ENCODE measurements at regions not wholly inside any gene's neighbourhood (a gene's known extent, or its start where the extent isn't known, plus 50 kb on each side); places are given as distances from the start of the nearest gene placed in this dataset.
"Not testable (repeated sequence)": the region's sequence is repeated elsewhere in the genome, so short reads cannot be mapped to it uniquely, and the experiment has no call there.

GRCh38 chr16:29355339-29356059, 51.0 kb downstream of the NPIPB11 start:
- not testable (repeated sequence) for DNase-seq

- not testable (repeated sequence) for DNase-seq
Measured at GRCh38 chr16:29354449-29354848, 52.1 kb downstream of the NPIPB11 start.

GRCh38 chr16:29352617-29352999, 53.9 kb downstream of the NPIPB11 start:
- DNase-seq = not testable (repeated sequence)

- DNase-seq = not testable (repeated sequence)
Measured at GRCh38 chr16:29351970-29352616, 54.4 kb downstream of the NPIPB11 start.

GRCh38 chr16:29351271-29351969, 55.1 kb downstream of the NPIPB11 start:
- DNase-seq = not testable (repeated sequence)

- DNase-seq = not testable (repeated sequence)
Measured at GRCh38 chr16:29349966-29350365, 56.5 kb downstream of the NPIPB11 start.

- not testable (repeated sequence) for DNase-seq
Measured at GRCh38 chr16:29348748-29349147, 57.8 kb downstream of the NPIPB11 start.

GRCh38 chr16:29348123-29348690, 58.3 kb downstream of the NPIPB11 start:
- not testable (repeated sequence) for DNase-seq

GRCh38 chr16:29346796-29347580, 59.5 kb downstream of the NPIPB11 start:
- DNase-seq = not testable (repeated sequence)

- DNase-seq = not testable (repeated sequence)
Measured at GRCh38 chr16:29346203-29346602, 60.3 kb downstream of the NPIPB11 start.

GRCh38 chr16:29342937-29343336, 63.6 kb downstream of the NPIPB11 start:
- not testable (repeated sequence) for DNase-seq

GRCh38 chr16:29340779-29341438, 65.6 kb downstream of the NPIPB11 start:
- not testable (repeated sequence) for DNase-seq

GRCh38 chr16:29340235-29340634, 66.3 kb downstream of the NPIPB11 start:
- not testable (repeated sequence) for DNase-seq

- not testable (repeated sequence) for DNase-seq
Measured at GRCh38 chr16:29338821-29339700, 67.5 kb downstream of the NPIPB11 start.

- DNase-seq = not testable (repeated sequence)
Measured at GRCh38 chr16:29337385-29337901, 69.1 kb downstream of the NPIPB11 start.

GRCh38 chr16:29335549-29335846, 71.0 kb downstream of the NPIPB11 start:
- DNase-seq = not testable (repeated sequence)

- not testable (repeated sequence) for DNase-seq
Measured at GRCh38 chr16:29334776-29335548, 71.5 kb downstream of the NPIPB11 start.

- DNase-seq = not testable (repeated sequence)
Measured at GRCh38 chr16:29333492-29334097, 72.9 kb downstream of the NPIPB11 start.

GRCh38 chr16:29330623-29331022, 75.9 kb downstream of the NPIPB11 start:
- DNase-seq = not testable (repeated sequence)

All from activated CD8-positive, alpha-beta memory T cell treated with anti-CD3 and anti-CD28 coated beads, Interleukin-2, amount 50 U/mL, for 4 hours (primary cell).